HG02885 (cell line): ENCODE measurements at regions not wholly inside any gene's neighbourhood (a gene's known extent, or its start where the extent isn't known, plus 50 kb on each side); places are given as distances from the start of the nearest gene placed in this dataset.
"Not testable (repeated sequence)": the region's sequence is repeated elsewhere in the genome, so short reads cannot be mapped to it uniquely, and the experiment has no call there.

Experiments
- ATAC-seq: cut with Tn5 transposase; IDR thresholded peaks from one replicate; pipeline ENCODE4 v1.9.1; 2021; ENCODE audit warnings: mild to moderate bottlenecking; ENCODE audit not compliant: unreplicated experiment, poor library complexity

DNA sequence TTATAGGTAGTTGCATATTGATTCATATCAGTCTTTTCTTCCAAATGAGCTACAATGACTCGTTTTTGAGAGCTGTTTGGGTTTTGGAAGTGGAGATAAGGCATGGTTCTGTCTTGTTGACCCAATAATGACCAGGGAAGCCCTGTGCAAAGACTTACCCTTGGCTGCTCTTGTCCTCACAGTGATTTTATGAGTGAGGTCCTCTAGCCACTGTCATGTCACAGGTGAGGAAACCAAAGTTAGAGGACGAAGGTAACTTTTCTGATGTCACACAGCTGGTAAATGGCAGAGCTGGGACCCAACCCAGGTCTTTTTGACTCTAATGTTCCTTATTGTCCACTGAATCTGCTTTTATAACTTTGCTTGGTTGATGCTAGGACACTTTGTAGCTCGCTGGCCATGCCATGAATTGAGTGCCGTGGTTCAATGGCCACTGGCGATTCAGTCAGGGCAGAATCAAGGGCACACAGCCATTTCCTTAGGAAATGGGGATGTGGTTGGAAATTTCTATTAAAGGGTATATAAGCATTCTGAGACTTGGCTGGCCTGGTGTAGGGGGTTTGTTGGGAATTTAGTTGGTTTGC lies 249.1 kb downstream of the GOLGA6L6 start:
- not testable (repeated sequence) for ATAC-seq

DNA sequence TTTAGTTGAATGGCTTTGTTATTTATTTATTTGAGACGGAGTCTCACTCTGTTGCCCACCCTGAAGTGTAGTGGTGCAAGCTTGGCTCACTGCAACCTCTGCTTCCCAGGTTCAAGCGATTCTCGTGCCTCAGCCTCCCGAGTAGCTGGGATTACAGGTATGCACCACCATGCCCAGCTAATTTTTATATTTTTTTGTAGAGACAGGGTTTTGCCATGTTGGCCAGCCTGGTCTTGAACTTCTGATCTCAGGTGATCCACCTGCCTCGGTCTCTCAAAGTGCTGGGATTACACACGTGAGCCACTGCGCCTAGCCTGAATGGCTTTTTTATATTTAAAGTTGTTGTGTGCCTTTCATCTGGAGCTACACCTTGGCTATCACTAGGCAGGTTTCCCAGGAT lies 250.0 kb downstream of the GOLGA6L6 start:
- not testable (repeated sequence) for ATAC-seq

DNA sequence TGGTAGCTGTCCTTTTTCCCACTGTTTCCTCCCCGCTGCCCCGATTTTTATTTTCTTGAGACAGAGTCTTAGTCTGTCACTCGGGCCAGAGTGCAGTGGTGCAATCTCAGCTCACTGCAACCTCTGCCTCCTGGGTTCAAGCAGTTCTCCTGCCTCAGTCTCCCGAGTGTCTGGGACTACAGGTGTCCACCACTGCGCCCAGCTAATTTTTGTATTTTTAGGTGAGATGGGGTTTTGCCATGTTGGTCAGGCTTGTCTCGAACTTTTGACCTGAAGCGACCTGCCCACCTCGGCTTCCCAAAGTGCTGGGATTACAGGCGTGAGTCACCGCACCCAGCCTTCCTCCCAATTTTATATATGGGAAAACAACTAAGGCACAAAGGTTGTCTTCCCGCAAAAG lies 251.0 kb downstream of the GOLGA6L6 start:
- ATAC-seq = not testable (repeated sequence)

DNA sequence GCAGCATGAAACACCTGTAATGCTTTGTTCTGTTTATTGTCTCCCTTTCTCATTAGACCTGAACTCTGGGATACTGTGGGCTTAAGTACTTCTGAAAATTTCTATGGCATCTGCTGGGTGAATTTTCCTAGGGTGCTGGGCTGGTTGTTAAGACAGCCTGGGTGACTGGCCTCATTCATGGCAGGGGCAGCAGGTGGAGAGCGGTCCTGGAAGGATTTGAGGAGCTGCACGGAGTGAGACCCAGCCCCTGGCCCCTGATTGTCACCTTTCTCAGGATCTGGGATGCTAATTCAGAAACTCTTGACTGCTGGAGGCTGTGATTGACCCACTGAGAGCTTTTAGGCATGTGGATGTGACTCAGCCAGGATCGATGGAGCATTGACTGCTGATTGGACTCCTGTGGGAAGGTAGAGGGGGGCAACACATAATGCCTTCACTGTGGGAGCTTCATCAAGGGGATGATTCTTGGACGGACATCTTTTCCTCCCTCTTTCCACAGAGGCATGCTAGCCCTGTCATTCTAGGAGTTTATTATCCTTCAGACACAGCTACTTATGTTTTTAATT lies 252.0 kb downstream of the GOLGA6L6 start:
- ATAC-seq = not testable (repeated sequence)

DNA sequence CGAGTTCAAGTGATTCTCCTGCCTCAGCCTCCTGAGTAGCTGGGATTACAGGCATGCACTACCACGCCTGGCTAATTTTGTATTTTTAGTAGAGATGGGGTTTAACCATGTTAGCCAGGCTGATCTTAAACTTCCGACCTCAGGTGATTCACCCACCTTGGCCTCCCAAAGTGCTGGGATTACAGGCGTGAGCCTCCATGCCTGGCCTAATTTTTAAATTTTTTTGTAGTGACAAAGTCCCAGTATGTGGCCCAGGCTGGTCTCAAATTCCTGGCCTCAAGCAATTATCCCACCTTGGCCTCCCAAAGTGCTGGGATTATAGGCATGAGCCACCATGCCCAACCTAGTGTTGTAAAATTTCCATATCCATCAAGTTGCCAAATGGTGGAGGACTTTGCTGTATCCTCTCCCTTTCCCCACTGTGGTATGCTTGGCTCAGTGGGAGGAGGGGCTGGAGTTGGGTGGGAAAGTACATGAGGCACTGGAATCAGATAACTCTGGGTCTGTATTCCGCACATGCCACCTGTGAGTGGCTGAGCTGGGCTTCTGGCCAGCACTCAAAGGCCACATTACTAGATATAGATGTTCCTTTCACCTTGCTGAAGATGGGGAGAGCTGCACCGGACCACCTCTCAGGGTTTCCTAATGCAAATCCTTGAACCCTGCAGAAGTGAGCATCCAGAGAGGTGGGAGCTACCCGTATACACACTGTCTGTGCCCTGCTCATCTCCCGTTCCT lies 252.6 kb downstream of the GOLGA6L6 start:
- ATAC-seq = not testable (repeated sequence)

DNA sequence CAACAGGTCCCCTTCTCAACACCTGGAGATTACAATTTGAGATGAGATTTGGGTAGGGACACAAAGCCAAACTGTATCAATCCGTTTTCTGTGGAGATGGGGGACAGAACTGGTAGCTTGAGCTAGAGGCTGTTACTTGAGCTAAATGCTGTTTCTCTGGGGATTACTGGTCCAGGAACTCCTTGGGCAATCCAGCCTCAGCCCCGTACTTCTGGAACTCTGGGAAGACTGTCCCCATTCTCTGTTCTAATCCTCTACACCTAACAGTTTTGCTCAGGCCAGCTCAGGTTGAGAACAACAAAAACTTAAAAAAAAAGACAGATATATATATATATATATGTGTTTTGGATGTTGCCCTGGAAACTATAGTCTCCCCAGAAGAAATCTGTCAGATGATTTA lies 255.0 kb downstream of the GOLGA6L6 start:
- not testable (repeated sequence) for ATAC-seq

DNA sequence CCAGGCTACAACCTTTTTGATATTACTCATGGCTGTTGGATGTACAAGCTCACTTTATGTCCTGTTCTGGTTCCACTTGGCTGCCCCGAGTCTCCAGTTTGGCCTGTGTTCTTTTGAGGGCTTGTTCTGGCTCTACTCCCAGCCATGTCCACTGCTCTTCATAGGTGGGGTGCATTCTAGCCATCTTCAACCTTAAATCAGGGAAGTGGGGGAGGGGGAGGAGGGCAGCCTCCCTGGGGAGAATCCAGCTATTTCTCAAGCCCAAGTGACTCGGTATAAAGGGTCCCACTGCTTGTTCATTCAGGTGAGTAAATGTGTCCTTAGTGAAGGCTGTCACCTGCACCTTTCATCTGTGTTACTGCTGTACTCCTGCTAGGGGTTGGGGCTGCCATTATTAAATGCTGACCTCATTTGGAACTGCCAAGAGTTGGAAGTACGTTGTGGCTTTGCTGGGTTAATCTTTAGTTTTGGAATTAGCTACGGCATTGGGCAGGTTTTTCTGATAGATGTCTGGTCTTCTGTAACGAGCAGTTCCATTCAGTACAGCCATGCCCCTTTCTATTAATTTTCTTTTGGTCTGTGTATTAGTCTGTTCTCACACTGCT lies 255.8 kb downstream of the GOLGA6L6 start:
- not testable (repeated sequence) for ATAC-seq

DNA sequence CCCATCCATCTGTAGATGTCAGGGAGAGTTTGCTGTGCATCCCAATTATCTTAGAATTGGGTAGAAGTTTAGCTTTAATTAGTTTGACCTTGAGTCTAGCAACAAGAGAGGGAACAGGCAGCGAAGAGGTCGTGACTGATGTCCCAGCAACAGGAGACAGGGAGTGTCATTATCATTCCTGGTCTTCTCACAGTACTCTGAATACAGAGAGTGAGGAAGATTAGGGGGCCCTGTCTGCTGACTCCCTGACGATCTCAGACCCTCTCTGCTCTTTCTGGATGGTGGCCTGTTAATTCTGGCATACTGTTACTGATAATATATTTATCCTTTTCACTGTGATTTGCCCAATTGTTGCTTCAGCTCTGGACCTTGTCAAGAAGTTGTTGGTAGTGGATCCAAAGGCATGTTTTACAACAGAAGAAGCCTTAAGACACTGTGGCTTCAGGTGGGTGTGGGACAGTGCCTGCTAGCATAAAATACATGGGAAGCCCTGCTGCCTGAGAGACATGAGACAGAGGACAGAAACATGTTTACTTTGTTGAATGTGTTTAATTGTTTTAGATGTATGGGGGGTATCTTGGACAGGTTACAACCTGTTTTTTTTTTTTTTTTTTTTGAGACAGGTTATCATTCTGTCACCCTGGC lies 256.6 kb downstream of the GOLGA6L6 start:
- ATAC-seq = not testable (repeated sequence)

DNA sequence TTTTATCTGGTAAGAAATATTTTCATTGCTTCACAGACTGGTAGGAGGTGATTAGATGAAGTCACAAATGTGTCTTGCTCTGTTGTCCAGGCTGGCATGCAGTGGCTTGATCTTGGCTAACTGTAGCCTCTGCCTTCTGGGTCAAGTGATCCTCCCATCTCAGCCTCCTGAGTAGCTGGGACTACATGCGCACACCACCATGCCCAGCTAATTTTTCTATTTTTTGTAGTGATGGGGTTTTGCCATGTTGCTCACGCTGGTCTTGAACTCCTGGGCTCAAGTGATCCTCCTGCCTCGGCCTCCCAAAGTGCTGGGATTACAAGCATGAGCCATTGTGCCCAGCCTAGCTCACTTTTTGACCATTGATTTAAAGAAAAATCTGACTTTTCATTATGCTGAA lies 257.9 kb downstream of the GOLGA6L6 start:
- ATAC-seq = not testable (repeated sequence)

DNA sequence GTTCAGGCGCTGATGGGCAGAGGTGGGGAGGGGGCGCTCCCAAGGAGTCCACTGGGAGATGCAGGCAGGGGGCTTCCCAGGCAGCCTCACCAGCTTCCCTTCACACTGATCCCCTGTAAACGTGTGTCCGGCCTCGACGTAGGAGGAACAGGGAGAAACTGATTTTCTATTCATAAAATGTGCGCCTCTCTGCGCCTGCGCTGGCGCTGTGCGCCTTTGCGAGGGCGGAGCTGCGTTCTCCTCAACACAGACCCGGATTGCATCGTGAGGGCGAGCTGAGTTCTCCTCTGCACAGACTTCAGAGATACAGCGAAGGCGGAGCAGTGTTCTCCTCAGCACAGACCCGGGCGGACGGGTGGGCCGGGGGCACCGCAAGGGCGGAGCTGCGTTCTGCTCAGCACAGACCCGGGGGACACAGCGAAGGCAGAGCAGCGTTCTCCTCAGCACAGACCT lies 259.1 kb downstream of the GOLGA6L6 start:
- ATAC-seq = not testable (repeated sequence)

DNA sequence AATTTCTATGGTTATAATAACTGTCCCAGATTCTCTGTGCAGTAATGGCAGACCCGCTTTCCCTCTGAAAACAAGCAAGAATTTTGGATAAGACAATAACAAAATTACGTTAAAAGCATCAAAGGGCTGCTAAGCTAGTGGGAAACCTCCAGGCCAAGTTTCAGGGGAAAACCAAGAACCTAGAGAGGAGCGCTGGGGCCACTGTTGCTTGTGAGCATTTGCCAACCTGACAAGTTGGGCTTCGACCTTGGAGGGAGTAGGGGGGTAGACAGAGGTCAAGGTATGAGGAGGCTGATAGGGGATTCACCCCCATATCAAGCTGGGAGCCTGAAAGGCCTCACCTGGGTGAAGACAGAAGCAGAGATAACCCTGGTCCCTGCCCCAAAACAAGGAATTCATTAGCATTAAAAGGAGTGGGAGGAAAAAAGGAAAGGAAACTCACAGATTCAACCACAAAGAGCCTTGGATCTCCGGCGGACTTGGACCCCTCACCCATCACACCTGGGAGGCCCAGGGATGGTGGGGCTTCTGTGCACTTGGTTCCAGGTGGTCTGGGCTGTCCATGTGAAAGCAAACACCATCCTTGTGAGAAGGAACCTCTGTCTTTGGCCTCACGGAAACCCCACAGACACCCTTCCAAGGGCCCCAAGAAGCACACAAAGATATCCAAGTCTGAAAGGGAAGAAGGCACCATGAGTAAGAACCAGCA lies 259.9 kb downstream of the GOLGA6L6 start:
- not testable (repeated sequence) for ATAC-seq

DNA sequence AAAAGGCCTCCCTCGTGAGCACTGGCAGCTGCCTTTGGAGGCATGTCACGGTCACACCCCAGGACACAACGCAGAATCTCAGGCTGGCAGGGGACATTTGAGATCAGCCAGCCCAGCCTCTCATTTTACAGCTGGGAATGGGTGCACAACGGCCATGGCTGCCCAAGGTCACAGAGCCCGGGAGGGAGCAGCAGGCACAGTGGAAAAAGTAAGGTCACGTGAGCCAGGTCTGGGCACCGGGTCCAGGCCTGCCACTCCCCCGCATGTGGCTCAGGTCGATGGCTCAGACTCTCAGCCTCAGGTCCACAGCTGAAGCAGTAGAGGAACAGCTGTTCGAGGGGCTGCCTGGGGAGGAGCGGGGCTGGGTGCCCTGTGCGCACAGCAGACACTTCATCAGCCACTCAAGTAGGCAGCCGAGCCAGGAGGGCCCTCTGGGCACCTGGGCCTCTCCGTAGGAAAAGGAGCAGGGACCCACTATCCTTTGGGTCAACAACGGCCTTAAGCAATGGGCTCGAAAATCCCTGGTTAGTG lies 260.6 kb downstream of the GOLGA6L6 start:
- no peak for ATAC-seq

DNA sequence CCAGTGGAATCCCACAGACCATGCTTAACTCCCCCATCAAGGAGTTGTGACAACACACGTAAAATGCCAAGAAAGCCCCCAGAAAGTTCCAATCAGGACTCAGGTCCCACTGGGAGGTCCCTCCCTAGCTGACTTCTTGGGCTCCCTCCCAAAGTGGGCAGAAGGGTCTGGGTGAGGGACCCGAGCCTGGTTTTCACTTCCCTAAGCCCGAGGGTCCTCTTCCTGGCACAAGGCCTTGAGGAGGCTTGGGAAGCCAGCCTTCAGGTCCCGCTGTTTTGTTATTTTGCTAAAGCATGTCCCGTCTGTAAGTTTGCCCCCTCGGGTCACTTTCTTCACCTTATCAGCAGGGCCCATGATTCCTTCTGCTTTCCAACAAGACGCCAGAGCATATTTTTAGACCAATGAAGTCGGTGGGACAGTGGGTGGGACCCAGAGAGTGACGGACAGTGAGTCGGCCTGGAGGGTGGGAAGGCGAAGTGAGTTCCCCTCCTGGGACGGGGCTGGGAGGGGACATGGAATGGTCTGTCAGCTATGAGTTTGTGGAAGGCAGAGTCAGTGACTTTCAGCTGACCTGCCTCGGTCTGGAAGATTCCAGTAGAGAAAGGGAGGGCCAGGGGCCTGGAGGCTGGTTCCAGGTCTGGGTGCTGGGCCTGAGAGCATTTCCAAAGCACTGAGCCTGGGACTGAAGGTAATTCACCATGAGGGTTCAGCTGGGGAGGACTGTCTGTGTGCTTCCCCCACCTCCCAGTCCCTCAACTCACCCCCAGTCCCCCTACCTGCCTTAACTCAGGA lies 261.3 kb downstream of the GOLGA6L6 start:
- not testable (repeated sequence) for ATAC-seq

DNA sequence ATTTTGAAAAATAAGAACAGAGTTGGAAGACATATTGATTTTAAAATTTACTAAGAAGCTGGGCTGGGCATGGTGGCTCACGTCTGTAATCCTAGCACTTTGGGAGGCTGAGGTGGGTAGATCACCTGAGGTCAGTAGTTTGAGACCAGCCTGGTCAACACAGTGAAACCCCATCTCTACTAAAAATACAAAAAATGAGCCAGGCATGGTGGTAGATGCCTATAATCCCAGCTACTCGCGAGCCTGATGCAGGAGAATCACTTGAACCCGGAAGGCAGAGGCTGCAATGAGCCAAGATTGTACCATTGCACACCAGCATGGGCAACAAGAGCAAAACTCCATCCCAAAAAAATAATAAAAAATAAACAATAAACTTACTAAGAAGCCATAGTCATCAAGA lies 262.5 kb downstream of the GOLGA6L6 start:
- ATAC-seq = not testable (repeated sequence)

DNA sequence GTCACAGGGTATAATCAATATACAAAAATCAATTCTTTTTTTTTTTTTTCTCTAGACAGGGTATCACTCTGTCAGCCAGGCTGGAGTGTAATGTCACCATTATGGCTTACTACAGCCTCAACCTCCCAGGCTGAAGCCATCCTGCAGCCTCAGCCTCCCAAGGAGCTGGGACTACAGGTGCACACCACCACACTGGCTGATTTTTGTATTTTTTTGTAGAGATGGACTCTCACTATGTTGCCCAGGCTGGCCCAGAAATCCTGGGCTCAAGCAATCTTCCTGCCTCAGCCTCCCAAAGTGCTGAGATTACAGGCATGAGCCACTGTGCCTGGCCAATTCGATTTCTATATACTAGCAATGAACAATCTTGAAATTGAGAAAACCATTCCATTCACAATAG lies 263.2 kb downstream of the GOLGA6L6 start:
- not testable (repeated sequence) for ATAC-seq

DNA sequence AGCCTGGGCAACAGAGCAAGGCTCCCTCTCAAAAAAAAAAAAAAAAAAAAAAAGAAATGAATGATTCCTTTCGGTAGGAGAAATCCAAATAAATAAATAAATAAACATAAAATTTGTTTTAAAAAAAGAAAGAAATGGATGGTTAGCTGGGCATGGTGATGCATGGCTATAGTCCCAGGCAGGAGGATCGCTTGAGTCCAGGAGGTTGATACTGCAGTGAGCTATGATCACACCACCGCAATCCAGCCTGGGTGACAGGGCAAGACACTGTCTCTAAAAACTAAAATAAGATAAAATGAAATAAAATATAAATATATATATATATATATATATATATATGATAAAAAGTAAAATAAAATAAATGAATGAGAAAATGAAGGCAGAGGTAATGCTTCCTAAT lies 264.1 kb downstream of the GOLGA6L6 start:
- not testable (repeated sequence) for ATAC-seq

DNA sequence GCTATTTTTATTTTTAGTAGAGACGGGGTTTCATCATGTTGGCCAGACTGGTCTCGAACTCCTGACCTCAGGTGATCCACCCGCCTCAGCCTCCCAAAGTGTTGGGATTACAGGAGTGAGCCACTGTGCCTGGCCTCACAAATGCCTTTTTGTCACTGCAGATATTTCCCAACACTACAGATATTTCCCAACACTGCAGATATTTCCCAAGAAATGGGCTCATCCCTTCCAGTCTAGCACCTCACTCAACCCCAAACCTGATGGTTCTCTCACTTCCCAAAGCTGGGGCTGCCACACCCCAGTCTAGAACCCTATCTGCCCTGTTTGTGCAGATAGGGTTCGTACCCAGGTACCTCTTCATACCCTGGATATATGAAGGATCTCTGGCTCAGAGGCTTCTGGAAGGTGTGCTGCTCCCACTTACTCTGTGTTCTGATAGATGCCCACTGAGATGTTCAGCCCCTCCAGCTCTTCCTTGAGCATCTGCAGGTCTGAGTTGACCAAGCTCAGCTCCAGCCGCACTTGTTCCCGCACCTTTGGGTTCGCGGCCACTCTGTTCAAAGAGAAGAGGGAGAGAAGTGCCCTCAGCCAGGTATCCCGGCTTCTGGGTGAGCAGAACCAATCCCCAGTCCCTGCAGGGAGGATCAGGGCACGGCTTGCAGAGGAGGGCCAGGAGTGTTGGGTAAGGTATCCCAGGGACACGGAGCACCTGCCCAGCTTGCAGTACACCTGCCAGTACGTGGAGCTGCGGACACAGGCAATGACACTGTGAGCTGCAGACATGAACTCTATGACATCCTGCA lies 265.1 kb downstream of the GOLGA6L6 start:
- ATAC-seq = not testable (repeated sequence)

DNA sequence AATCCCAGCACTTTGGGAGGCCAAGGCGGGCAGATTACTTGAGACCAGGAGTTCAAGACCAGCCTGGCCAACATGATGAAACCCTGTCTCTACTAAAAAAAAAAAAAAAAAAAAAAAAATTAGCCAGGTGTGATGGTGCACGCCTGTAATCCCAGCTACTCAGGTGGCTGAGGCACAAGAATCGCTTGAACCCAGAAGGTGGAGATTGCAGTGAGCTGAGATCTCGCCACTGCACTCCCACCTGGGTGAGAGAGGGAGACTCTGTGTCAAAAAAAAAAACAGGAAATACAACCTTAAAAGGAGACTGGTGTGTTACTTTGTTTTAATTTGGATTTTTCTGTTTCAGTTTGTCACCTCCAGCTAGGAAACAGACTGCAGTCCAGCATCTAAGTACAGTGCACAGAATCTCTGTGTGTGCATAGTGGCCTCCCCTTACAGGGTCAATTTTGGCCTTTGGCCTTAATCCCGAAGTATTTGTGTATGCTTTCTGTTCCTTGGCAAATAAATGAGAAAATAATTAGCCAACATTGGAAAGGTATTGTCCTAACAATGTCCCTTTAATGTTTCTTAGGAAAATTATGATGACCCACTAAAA lies 266.1 kb downstream of the GOLGA6L6 start:
- not testable (repeated sequence) for ATAC-seq
